Left renal cortex interstitium (tissue), 4 donors: ENCODE measurements at regions not wholly inside any gene's neighbourhood (a gene's known extent, or its start where the extent isn't known, plus 50 kb on each side); places are given as distances from the start of the nearest gene placed in this dataset.
"Not testable (repeated sequence)": the region's sequence is repeated elsewhere in the genome, so short reads cannot be mapped to it uniquely, and the experiment has no call there.

Experiments
- DNase-seq, 4 donors: peaks; one replicate each; pipeline ENCODE4 v3.0.0-alpha.2; 2013; ENCODE audit warnings: low read depth in 4 of 4, low spot score in 2 of 4, missing footprints in 1 of 4

- no peak for DNase-seq
Measured at GRCh38 chr11:96967616-96968015, 577.8 kb downstream of the JRKL start.

GRCh38 chr11:96969251-96969650 lies 579.4 kb downstream of the JRKL start:
- DNase-seq, result no peak

GRCh38 chr11:96978751-96979150 lies 588.9 kb downstream of the JRKL start:
- no peak for DNase-seq

GRCh38 chr11:96986516-96986915 lies 596.7 kb downstream of the JRKL start:
- DNase-seq, result no peak

- no peak for DNase-seq
Measured at GRCh38 chr11:96990914-96991313, 601.1 kb downstream of the JRKL start.

GRCh38 chr11:97000481-97000880 lies 610.7 kb downstream of the JRKL start:
- no peak for DNase-seq

GRCh38 chr11:97007283-97007682 lies 617.5 kb downstream of the JRKL start:
- DNase-seq, result no peak

GRCh38 chr11:97009613-97010012 lies 619.8 kb downstream of the JRKL start:
- DNase-seq, result no peak

GRCh38 chr11:97010997-97011396 lies 621.2 kb downstream of the JRKL start:
- not testable (repeated sequence) for DNase-seq

GRCh38 chr11:97015327-97015726 lies 625.5 kb downstream of the JRKL start:
- DNase-seq, result no peak

GRCh38 chr11:97019305-97019704 lies 629.5 kb downstream of the JRKL start:
- DNase-seq, result no peak

- no peak for DNase-seq
Measured at GRCh38 chr11:97019754-97020153, 629.9 kb downstream of the JRKL start.

GRCh38 chr11:97022955-97023354 lies 633.1 kb downstream of the JRKL start:
- DNase-seq, result no peak

GRCh38 chr11:97028836-97029406 lies 639.1 kb downstream of the JRKL start:
- DNase-seq, result no peak

GRCh38 chr11:97033178-97033577 lies 643.4 kb downstream of the JRKL start:
- DNase-seq, result no peak

- no peak for DNase-seq
Measured at GRCh38 chr11:97048481-97048880, 658.7 kb downstream of the JRKL start.

GRCh38 chr11:97060184-97060583 lies 670.4 kb downstream of the JRKL start:
- DNase-seq, result no peak

GRCh38 chr11:97069160-97069559 lies 679.3 kb downstream of the JRKL start:
- DNase-seq, result no peak

- no peak for DNase-seq
Measured at GRCh38 chr11:97072420-97072819, 682.6 kb downstream of the JRKL start.

GRCh38 chr11:97076666-97077065 lies 686.9 kb downstream of the JRKL start:
- not testable (repeated sequence) for DNase-seq

GRCh38 chr11:97078443-97078842 lies 688.6 kb downstream of the JRKL start:
- no peak for DNase-seq

- no peak for DNase-seq
Measured at GRCh38 chr11:97079244-97079643, 689.4 kb downstream of the JRKL start.

GRCh38 chr11:97087419-97087818 lies 697.6 kb downstream of the JRKL start:
- DNase-seq, result no peak
